Left lung (tissue), 4 donors: ENCODE measurements at regions not wholly inside any gene's neighbourhood (a gene's known extent, or its start where the extent isn't known, plus 50 kb on each side); places are given as distances from the start of the nearest gene placed in this dataset.

ENCODE experiments used
- ATAC-seq: fragments of 200-7000 bp; cut with Tn5 transposase; one replicate; pipeline ENCODE4 v1.9.1; 2020; ENCODE audit warnings: moderate library complexity
- DNase-seq, 4 donors: peaks; one replicate each; pipeline ENCODE4 v3.0.0-alpha.2; 2013 to 2020
- H3K27ac ChIP-seq, 2 donors: fragments of 200-600 bp; sonication (generic) in 1 of 2; one replicate each; pipeline versions ENCODE4 v1.5.0 to v1.8.0; 2020 to 2021
- H3K27me3 ChIP-seq, 2 donors: fragments of 200-600 bp; sonication (generic) in 1 of 2; one replicate each; pipeline versions ENCODE4 v1.5.0 to v1.8.0; 2020 to 2021
- H3K36me3 ChIP-seq, 2 donors: fragments of 200-600 bp; sonication (generic) in 1 of 2; one replicate each; pipeline versions ENCODE4 v1.5.0 to v1.8.0; 2020 to 2021
- H3K4me1 ChIP-seq, 2 donors: fragments of 200-600 bp; one replicate each; pipeline ENCODE4 v1.8.0; 2021
- H3K4me3 ChIP-seq, 2 donors: fragments of 200-600 bp; sonication (generic) in 1 of 2; one replicate each; pipeline versions ENCODE4 v1.5.0 to v1.8.0; 2020 to 2021; ENCODE audit warnings: mild to moderate bottlenecking in 1 of 2
- H3K9me3 ChIP-seq, 2 donors: fragments of 200-600 bp; sonication (generic) in 1 of 2; one replicate each; pipeline versions ENCODE4 v1.5.0 to v1.8.0; 2020 to 2021
- CTCF ChIP-seq, 2 donors: fragments of 200-600 bp; sonication (generic) in 1 of 2; IDR thresholded peaks; one replicate each; pipeline versions ENCODE4 v1.5.0 to v1.8.0; 2021; ENCODE audit warnings: antibody characterized with exemption in 2 of 2
- intact Hi-C, 2 donors: fragments of 100-400 bp; cut with DNase I; formaldehyde crosslinking; loops; one replicate each; pipeline versions ENCODE4 v1.11.2 to v1.14.2; 2022
- donor health status: DM: no; HTN: yes; CAD: no.
- donor health status: DM: no; HTN: no; CAD: no.

DNA sequence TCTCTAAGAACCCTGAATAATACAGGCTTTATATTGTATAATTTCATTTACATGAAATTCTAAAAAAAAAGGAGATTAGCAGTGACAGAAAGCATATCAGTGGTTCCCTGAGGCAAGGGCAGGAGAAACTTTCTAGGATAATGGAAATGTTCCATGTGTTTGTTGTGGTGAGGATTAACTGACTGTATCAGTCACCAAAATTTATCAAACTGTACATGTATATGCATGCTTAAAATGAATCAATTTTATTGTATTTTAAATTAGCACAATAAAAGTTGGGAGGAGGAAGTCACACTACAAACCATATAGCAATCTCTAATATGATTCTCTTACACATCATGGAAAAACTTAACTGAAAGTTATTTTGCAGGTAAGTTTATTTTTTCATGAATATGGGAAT is 396.8 kb downstream of the EFNB2 start:
- ATAC-seq: no peak
- no peaks in the 10 kb centered on the region for H3K4me1 ChIP-seq
- no peak for DNase-seq
- no peak overlapping the region for H3K4me3 ChIP-seq
- H3K36me3 ChIP-seq: no peaks in the 10 kb centered on the region
- peaks cover 0 to under 1% of the 10 kb centered on the region in 2 donors for H3K9me3 ChIP-seq
- no peak overlapping the region for H3K27ac ChIP-seq
- intact Hi-C loops: no loop called here
- no peaks in the 10 kb centered on the region for H3K27me3 ChIP-seq
- TF ChIP-seq CTCF (IDR thresholded peaks at IDR 0.05): no peak

- no peak for TF ChIP-seq CTCF (IDR thresholded peaks at IDR 0.05)
- intact Hi-C loops: no loop called here
These were observed 402.4 kb downstream of the EFNB2 start for GRCh38 chr13:106133025-106133424.

DNA sequence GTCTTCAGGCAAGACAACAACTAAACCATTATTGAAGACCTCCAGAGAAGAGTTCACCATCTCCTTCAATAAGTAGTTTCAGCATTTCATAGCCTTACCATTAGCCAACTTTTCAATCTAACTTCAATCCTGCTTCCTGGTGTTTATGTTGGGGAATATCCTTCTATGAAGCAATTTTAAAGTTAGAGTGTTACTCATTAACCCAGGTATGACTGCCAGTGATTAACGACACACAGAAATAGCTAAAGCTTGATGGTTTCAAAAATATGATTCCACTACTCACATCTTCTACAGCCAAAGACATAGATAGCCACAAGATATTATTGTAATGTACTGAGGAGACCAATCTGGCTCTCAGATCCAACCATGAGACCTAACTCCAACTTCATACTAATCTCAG is 403.2 kb downstream of the EFNB2 start:
- no peak for TF ChIP-seq CTCF (IDR thresholded peaks at IDR 0.05)
- H3K36me3 ChIP-seq: no peaks in the 10 kb centered on the region
- no peak overlapping the region for H3K27ac ChIP-seq
- peak; percentile 45 for ATAC-seq
- H3K9me3 ChIP-seq: peaks cover 0 to 20% of the 10 kb centered on the region in 2 donors
- no peak overlapping the region for H3K4me3 ChIP-seq
- no peaks in the 10 kb centered on the region for H3K27me3 ChIP-seq
- intact Hi-C loops: no loop called here
- no peaks in the 10 kb centered on the region for H3K4me1 ChIP-seq
- no peak for DNase-seq

More at GRCh38 chr13:106133025-106133424, 402.4 kb downstream of the EFNB2 start:
- no peaks in the 10 kb centered on the region for H3K4me1 ChIP-seq
- no peaks in the 10 kb centered on the region for H3K36me3 ChIP-seq
- H3K27ac ChIP-seq: no peak overlapping the region
- no peaks in the 10 kb centered on the region for H3K27me3 ChIP-seq
- peaks cover 0 to 12% of the 10 kb centered on the region in 2 donors for H3K9me3 ChIP-seq
- no peak overlapping the region for H3K4me3 ChIP-seq
- ATAC-seq (no peak), DNase-seq (no peak)

GRCh38 chr13:106129993-106130392 is 405.5 kb downstream of the EFNB2 start:
- Histone ChIP-seq H3K4me3 (no peak overlapping the region), H3K27me3 (no peaks in the 10 kb centered on the region), H3K4me1 (no peaks in the 10 kb centered on the region), H3K36me3 (no peaks in the 10 kb centered on the region), H3K27ac (no peak overlapping the region), H3K9me3 (peaks cover 0 to 22% of the 10 kb centered on the region in 2 donors)
- ATAC-seq (no peak), DNase-seq (no peak)
- TF ChIP-seq CTCF (IDR thresholded peaks at IDR 0.05): no peak
- intact Hi-C loops: no loop called here

- ATAC-seq: no peak
- no peaks in the 10 kb centered on the region for H3K4me1 ChIP-seq
These were observed 406.2 kb downstream of the EFNB2 start for GRCh38 chr13:106129273-106129672.

More at GRCh38 chr13:106129273-106129672, 406.2 kb downstream of the EFNB2 start:
- Histone ChIP-seq H3K27me3 (no peaks in the 10 kb centered on the region), H3K36me3 (no peaks in the 10 kb centered on the region), H3K27ac (no peak overlapping the region), H3K4me3 (no peak overlapping the region), H3K9me3 (peaks cover 0 to 22% of the 10 kb centered on the region in 2 donors)
- TF ChIP-seq CTCF (IDR thresholded peaks at IDR 0.05): no peak
- DNase-seq: no peak
- intact Hi-C loops: no loop called here
